ENCODE measurements at regions not wholly inside any gene's neighbourhood (a gene's known extent, or its start where the extent isn't known, plus 50 kb on each side); places are given as distances from the start of the nearest gene placed in this dataset.
"Not testable (repeated sequence)": the region's sequence is repeated elsewhere in the genome, so short reads cannot be mapped to it uniquely, and the experiment has no call there.

DNA sequence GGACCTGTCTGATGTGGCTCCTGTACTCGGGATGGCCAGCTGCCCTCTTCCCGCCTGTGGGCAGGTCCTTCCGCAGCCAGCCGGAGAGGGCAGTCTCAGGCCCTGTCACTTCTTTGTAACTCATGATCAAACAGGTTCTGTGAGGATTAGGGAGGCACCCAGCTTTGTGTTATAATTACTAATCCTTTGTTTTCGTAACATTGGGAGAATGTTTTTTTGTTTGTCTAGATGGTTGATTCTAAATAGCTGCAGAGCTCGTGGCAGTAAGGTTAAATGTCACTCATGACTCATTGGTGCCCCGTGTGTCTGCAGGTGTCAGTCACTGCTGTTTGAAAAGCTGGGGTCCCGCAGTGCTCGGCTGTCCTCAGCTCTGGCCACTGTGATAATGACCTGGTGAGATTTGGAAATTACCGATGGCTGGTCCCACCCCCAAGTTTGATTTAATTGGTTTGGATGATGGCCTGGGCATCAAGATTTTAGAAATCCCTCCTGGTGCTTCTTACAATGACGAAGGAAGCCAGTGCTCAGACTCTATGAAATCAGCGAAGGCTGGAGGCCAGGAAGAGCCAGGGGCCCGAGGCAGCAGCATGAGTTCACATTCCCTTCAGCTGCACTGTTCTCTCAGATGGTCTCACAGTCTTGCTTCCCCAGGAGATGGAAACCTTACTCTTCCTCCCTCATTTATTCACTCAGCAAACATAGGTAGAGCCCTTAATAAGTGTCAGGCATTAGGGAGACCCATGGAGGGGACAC lies 172.8 kb downstream of the VAPA start:
- no peak for DNase-seq

DNA sequence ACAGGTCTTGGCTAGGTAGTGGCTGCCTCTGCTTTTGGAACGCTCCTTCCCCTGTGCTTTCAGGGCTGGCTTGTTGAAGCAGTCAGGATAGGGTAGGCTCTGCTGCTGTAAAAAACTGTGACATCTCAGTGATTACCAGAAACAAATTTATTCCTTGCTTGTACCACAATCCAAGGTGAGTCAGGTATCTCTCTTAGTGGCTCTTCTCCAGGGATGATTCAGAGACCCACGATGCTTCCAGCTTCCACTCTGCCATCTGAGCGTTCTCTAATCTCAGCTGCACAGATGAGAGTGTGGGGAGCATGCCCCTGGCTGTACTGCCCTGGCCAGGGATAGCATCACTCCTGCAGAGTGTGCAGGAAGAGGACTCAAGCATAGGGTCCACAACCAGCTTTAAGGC lies 174.9 kb downstream of the VAPA start:
- no peak for DNase-seq

DNA sequence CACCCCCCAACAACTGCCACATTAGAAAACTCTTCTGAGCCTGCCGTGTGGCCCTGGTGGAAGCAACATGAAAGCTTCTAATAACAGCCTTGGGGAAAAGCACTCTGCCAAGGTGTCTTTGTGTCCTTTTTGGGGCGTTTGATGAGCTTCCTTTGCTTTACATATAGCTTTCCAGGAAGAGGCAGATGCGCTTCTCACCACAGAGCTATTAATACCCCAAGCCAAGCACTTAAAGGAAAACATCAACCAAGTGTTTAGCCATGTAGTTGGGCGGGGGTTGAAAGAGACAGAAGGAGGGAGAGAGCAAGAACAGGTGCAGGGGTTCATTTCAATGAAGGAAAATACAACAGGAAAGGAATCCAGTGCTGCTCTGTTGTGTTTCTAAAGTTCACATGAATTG lies 176.1 kb downstream of the VAPA start:
- DNase-seq: peak; percentile 62

GRCh38 chr18:10090668-10091067 lies 176.9 kb downstream of the VAPA start:
- no peak for DNase-seq

DNA sequence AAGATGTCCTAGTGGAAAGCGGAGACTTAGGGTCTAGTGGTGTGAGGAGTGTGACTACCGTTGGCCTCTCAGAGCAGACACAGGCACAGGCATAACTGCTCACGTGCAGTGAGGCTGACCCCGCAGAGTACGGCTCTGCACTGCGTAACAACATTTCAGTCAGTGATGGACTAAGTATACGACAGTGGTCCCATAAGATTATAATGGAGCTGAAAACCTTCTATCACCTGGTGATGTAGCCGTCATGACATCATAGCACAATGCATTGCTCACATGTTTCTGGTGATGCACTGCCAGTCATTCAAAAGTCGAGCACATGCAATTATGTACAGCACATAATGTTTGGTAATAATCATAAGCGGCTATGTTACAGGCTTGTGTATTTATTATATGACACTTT lies 179.6 kb downstream of the VAPA start:
- DNase-seq: no peak

DNA sequence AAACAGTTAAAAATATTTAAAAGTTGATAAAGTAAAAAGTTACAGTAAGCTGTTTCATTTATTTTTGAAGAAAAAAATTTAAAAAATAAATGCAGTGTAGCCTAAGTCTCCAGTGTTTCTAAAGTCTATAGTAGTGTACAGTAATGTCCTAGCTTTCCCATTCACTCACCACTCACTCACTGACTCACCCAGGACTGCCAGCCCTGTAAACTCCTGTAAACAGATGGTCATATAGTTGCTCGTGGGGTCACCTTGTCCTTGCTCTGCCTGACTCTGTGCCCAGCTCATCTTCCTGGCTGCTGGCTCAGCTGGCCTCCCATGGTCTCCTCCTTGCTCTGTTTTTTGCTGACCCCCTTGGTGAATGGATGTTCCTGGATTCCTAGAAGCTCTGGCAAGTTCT lies 180.3 kb downstream of the VAPA start:
- no peak for DNase-seq

DNA sequence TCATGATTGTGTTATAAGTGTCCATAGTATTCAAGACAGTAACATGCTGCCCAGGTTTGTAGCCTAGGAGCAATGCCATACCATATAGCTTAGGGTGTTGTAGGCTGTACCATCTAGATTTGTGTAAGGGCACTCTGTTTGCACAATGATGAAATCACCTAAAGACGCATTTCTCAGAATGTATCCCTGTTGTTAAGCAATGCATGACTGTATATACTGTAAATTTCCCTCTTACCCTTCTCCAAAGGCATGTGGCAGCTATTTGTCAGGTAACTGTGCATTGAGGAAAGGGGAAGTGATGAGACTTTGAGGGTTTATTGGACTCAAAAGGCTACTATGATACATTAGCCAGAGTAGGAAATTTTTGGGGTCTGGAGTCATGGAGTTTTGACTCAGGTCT lies 180.8 kb downstream of the VAPA start:
- no peak for DNase-seq

DNA sequence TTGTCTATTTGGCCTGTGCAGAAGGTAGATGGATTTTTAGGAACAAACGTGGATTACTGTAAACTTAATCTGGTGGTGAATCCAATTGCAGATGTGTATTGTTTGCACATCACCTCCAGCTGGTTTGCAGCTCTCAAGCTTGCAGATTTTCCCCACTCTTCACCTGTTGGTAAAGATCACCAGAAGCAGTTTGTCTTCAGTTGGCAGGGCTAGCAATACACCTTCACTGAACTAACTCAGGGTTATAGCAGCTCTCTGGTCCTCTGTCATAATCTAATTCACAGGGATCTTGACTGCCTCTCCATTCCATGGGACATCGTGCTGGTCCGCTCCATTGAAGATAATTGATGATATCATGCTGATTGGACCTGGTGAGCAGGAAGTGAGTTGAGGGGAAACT lies 181.5 kb downstream of the VAPA start:
- no peak for DNase-seq

DNA sequence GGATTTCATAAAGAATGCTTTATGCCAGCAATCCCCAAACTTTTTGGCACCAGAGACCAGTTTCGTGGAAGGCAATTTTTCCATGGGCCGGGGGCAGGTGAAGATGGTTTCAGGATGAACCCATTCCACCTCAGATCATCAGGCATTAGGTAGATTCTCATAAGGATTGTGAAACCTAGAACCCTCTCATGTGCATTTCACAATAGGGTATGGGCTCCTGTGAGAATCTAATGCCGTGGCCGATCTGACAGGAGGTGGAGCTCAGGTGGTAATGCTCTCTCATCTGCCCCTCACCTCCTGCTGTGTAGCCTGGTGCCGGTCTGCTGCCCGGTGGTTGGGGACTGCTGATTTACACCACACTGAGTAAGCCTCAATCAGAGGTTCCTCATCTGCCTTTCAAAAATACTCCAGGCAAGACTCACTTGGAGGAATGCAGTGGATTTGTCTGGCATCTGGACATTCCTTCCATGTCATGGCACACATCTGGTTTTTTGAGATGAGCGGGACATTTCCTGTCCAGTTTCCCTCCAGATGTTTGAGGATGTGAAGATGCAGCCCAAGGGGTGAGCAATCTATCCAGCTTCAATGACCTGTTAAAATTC lies 185.8 kb downstream of the VAPA start:
- no peak for DNase-seq

DNA sequence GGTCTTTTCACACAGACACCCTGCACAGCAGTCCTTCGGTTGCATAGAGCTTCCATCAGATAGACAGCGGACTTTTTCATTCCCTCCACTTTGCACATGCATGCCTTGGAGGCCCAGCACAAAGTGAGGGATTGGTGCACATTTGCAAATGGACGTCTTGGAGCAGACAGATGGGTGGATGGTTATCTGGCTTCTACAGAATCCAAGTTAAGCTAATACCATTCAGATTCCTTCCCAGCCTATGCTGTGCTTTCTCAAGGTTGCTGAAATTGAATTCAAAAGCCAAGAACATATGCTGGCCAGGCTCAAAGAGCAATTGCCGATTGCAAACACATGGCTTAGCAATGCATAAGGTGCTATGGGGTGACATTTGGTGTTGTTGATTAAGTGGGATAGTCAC lies 186.4 kb downstream of the VAPA start:
- peak; percentile 77 for DNase-seq

DNA sequence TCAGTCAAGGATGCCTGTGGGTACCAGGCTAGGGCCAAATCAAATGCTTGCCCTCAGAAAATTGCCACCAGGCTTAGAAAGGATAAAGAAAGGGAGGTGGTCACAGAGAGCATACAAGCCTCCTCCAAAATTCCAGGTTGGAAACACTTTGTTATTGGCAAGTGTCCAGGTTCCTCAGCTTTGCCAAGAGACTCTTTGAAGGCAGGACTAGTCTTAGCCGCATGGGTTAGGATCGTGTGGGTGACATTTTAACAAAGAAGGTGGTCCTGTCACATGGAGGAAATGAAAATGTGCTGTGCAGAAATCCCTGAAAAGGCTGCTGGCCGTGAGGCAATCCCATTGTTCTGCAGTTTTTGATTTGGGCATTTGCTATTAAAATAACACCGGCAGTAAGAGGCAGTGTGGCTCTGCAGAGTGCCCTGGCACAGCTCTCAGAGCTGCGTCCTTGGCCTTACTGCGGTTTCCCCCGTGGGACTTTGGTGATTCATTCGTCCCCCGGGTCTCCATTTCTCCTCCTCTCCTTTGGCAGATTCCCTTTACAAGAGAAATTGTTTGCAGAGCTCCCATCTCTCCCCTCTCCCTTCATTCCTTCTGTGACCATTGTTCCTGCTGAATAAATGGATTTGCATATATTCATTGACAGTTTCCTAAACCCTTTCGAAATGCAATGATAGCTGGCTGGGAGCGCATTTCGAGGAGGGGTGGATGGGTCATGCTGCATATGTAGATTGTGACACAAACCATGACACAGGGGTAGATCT lies 187.3 kb downstream of the VAPA start:
- no peak for DNase-seq

GRCh38 chr18:10101729-10102128 lies 187.9 kb downstream of the VAPA start:
- no peak for DNase-seq

GRCh38 chr18:10105118-10105517 lies 191.3 kb downstream of the VAPA start:
- not testable (repeated sequence) for DNase-seq

DNA sequence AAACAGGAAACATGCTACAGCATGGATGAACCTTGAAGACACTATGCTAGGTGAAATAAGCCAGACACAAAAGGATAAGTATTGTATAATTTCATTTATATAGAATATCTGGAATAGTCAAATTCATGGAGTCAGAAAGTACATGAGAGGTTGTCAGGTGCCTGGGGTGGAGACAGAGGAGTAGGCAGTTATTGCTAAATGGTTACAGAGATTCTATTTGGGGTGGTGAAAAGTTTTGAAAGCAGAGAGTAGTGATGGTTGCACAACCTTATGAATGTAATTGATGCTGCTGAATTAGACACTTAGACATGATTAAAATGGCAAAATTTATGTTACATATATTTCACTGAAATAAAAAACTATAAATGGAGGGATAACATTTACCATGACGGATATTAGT lies 197.4 kb downstream of the VAPA start:
- DNase-seq: no peak

DNA sequence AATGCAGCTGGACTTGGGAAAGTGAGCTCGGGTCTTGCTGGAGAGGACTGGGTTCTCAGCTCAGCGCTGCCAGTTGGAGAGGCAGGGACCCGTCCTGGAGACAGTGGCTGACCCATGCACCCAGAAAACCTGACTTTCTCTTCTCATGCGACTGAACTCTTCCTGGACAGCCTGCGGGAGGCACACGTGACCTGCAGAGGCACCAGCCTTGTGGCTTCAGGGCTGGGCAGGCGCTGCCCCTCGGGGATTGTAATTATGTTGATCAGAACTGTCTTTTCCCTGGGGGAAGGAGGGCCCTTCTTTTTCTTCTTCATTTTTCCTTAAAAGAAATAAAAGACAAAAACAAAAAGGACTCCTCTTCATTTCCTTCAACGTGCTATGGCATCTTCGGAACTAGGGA lies 198.1 kb downstream of the VAPA start:
- DNase-seq: no peak

- no peak for DNase-seq
These were observed 199.6 kb downstream of the VAPA start for GRCh38 chr18:10113121-10114022.

DNA sequence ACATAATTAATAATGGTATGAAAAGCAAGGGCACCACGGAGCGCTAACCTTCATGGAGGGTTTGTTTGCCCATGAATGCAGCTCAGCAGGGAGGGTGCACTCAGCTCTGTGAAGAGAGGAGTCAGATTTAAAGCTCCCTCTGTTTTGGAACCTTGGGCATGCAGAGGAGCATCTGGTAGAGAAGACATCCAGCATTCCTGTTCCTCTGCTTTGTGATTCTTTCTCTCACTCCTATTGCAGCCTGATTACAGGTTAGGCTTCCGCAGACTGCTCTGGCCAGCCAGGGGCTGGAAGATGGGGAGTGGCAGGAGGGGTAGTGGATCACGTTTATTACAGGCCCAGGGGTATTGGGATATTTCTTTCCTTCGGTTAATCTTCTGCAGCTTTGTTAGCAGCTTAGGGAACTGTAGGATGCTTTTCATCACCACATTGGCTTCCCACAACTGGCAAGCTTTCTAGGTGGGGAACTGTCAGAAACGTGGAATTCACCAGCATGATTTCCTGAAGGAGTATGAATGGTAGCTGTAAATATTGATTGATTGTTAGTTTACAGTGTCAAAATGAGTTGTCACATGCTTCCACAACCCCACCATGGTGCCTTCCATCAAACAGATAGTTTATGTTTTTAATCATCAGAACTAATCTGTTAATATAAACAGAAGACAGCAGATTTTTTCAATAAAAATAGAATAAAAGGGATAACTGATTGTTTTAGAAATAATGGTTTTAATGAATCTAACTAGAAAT lies 201.1 kb downstream of the VAPA start:
- no peak for DNase-seq

GRCh38 chr18:10116574-10116973 lies 202.8 kb downstream of the VAPA start:
- no peak for DNase-seq

- no peak for DNase-seq
These were observed 205.7 kb downstream of the VAPA start for GRCh38 chr18:10119528-10119927.

GRCh38 chr18:10119991-10120390 lies 206.2 kb downstream of the VAPA start:
- DNase-seq: no peak

DNA sequence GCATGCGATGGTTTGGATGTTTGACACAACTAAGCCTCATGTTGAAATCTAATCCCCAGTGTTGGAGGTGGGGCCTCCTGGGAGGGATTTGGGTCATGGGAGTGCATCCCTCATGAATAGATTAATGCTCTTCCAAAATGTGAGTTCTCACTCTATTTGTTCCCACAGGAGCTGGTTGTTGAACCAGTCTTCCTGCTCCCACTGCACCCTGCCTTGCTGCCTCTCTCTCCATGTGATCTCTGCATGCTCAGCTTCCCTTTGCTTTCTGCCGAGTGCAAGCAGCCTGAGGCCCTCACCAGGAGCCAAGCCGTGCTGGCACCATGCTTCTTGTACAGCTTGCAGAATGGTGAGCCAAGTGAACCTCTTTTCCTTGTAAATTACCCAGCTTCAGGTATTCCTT lies 206.8 kb downstream of the VAPA start:
- DNase-seq: no peak

DNA sequence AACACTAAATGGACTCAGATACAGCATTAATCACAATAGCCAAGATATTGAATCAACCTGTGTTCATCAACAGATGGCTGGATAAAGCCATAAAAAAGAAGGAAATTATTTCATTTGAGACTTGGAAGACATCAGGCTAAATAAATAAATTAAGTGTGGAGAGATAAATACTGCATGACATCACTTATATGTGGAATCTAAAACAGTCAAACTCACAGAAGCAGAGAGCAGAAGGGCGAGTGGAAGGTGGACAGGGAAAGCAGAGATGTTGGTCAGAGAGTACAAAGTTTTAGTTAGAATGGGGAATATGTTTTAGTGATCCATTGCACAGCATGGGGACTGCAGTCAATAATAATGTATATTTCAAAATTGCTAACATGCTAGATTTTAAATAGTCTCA lies 207.2 kb downstream of the VAPA start:
- no peak for DNase-seq
